Uterus (tissue), 3 donors: ENCODE measurements at regions not wholly inside any gene's neighbourhood (a gene's known extent, or its start where the extent isn't known, plus 50 kb on each side); places are given as distances from the start of the nearest gene placed in this dataset.
"Not testable (repeated sequence)": the region's sequence is repeated elsewhere in the genome, so short reads cannot be mapped to it uniquely, and the experiment has no call there.

Source experiments
- DNase-seq, 2 donors: peaks; one replicate each; pipeline ENCODE4 v3.0.0-alpha.2; 2019 to 2020
- H3K27ac ChIP-seq, 2 donors: fragments of 200-600 bp; sonication (generic); 1 replicate in 1 of 2; 2 replicates in 1 of 2; pipeline ENCODE4 v1.5.1; 2016 to 2018
- H3K27me3 ChIP-seq, 2 donors: fragments of 200-600 bp; sonication (generic); one replicate each; pipeline ENCODE4 v1.5.1; 2018 to 2019; ENCODE audit warnings: control low read depth in 1 of 2
- H3K36me3 ChIP-seq, 2 donors: fragments of 200-600 bp; sonication (generic); one replicate each; pipeline ENCODE4 v1.5.1; 2019; ENCODE audit warnings: control low read depth in 1 of 2
- H3K4me1 ChIP-seq, 2 donors: fragments of 200-600 bp; sonication (generic); one replicate each; pipeline ENCODE4 v1.5.1; 2018 to 2019; ENCODE audit warnings: control low read depth in 1 of 2
- H3K4me3 ChIP-seq, 2 donors: fragments of 200-600 bp; sonication (generic); 1 replicate in 1 of 2; 2 replicates in 1 of 2; pipeline ENCODE4 v1.5.1; 2018 to 2019; ENCODE audit warnings: mild to moderate bottlenecking in 1 of 2
- H3K9me3 ChIP-seq, 2 donors: fragments of 200-600 bp; sonication (generic); one replicate each; pipeline ENCODE4 v1.5.1; 2019; ENCODE audit warnings: control low read depth in 1 of 2
- POLR2A ChIP-seq, 2 donors: fragments of 450-650 bp; IDR thresholded peaks; one replicate each; pipeline ENCODE4 v1.6.1; 2016; ENCODE audit warnings: antibody characterized with exemption in 2 of 2, mild to moderate bottlenecking in 1 of 2, moderate library complexity in 1 of 2
- intact Hi-C: fragments of 100-400 bp; cut with DNase I; formaldehyde crosslinking; loops from one replicate; pipeline ENCODE4 v1.15.1; 2023; ENCODE audit warnings: low total_unique reads
- TF ChIP-seq, protein P1 (sequence below), 4 experiments: fragments of 200-600 bp in 2 of 4; fragments of 450-650 bp in 2 of 4; sonication (generic) in 2 of 4; IDR thresholded peaks; one replicate each; pipeline ENCODE4 v1.5.1; 2016 to 2019; ENCODE audit warnings: antibody characterized with exemption in 4 of 4, mild to moderate bottlenecking in 2 of 4, moderate library complexity in 1 of 4
- donor health status: DM: yes; HTN: yes; CAD: no.

DNA sequence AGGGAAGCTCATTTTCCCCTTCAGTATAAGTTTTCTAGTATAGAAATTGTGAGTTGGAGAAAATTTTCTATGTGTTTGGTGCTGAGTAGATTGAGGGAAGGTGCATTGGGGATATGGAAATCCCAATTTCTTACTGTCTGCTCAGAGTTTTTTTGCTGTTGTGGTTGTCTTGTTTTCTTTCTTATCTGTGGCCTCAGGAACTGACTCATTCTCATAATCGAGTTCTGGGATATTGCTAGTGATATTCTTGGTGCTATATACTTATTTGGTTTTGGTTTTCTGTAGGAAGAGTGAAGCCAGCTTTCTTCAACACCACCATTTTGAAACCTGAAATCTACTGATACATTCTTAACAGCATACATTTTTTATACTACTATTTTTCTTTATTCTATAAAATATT, 869.2 kb downstream of the DIPK2A start:
- no peak for DNase-seq

DNA sequence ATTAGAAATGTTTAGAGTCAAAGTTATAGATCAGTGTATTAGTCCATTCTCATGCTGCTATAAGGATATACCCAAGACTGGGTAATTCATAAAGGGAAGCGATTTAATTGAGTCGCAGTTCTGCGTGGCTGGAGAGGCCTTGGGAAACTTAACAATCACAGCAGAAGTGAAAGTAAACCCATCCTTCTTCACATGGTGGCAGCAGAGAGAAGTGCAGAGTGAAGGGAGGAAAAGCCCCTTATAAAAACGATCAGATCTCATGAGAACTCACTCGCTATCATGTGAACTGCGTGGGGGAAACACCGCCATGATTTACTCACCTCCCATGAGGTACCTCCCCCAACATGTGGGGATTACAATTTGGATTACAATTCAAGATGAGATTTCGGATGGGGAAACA, 871.5 kb downstream of the DIPK2A start:
- Histone ChIP-seq H3K27me3 (no peaks in the 10 kb centered on the region), H3K4me1 (no peaks in the 10 kb centered on the region), H3K9me3 (no peaks in the 10 kb centered on the region), H3K36me3 (no peaks in the 10 kb centered on the region), H3K27ac (no peak overlapping the region), H3K4me3 (no peak overlapping the region)
- TF ChIP-seq, protein P1, sequence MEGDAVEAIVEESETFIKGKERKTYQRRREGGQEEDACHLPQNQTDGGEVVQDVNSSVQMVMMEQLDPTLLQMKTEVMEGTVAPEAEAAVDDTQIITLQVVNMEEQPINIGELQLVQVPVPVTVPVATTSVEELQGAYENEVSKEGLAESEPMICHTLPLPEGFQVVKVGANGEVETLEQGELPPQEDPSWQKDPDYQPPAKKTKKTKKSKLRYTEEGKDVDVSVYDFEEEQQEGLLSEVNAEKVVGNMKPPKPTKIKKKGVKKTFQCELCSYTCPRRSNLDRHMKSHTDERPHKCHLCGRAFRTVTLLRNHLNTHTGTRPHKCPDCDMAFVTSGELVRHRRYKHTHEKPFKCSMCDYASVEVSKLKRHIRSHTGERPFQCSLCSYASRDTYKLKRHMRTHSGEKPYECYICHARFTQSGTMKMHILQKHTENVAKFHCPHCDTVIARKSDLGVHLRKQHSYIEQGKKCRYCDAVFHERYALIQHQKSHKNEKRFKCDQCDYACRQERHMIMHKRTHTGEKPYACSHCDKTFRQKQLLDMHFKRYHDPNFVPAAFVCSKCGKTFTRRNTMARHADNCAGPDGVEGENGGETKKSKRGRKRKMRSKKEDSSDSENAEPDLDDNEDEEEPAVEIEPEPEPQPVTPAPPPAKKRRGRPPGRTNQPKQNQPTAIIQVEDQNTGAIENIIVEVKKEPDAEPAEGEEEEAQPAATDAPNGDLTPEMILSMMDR (IDR thresholded peaks at IDR 0.05) = no peak
- no peak for TF ChIP-seq POLR2A (IDR thresholded peaks at IDR 0.05)
- DNase-seq = no peak
- intact Hi-C loops = no loop called here

More for the DNA sequence above, 869.2 kb downstream of the DIPK2A start:
- no peak overlapping the region for H3K4me3 ChIP-seq
- TF ChIP-seq POLR2A (IDR thresholded peaks at IDR 0.05) = no peak
- TF ChIP-seq, protein P1 (IDR thresholded peaks at IDR 0.05) = no peak
- H3K27me3 ChIP-seq = no peaks in the 10 kb centered on the region
- intact Hi-C loops = no loop called here
- H3K27ac ChIP-seq = no peak overlapping the region
- no peaks in the 10 kb centered on the region for H3K36me3 ChIP-seq
- H3K4me1 ChIP-seq = no peaks in the 10 kb centered on the region
- H3K9me3 ChIP-seq = no peaks in the 10 kb centered on the region

DNA sequence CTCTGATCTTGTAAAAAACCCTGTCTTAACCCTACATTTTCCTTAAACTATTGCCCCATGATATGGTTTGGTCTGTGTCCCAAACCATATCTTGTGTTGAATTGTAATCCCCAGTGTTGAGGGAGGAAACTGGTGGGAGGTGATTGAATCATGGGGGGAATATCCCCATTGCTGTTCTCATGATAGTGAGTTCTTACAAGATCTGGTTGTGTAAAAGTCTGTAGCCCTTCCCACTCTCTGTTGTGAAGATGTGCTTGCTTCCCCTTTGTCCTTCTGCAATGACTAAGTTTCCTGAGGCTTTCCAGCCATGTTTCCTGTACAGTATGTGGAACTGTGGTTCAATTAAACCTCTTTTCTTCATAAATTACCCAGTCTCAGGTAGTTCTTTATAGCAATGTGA, 881.4 kb downstream of the DIPK2A start:
- intact Hi-C loops = no loop called here
- no peak for DNase-seq
- Histone ChIP-seq H3K4me1 (no peaks in the 10 kb centered on the region), H3K4me3 (no peak overlapping the region), H3K27ac (no peak overlapping the region), H3K27me3 (no peaks in the 10 kb centered on the region), H3K36me3 (no peaks in the 10 kb centered on the region), H3K9me3 (no peaks in the 10 kb centered on the region)
- TF ChIP-seq, protein P1 (IDR thresholded peaks at IDR 0.05) = no peak
- TF ChIP-seq POLR2A (IDR thresholded peaks at IDR 0.05) = no peak

DNA sequence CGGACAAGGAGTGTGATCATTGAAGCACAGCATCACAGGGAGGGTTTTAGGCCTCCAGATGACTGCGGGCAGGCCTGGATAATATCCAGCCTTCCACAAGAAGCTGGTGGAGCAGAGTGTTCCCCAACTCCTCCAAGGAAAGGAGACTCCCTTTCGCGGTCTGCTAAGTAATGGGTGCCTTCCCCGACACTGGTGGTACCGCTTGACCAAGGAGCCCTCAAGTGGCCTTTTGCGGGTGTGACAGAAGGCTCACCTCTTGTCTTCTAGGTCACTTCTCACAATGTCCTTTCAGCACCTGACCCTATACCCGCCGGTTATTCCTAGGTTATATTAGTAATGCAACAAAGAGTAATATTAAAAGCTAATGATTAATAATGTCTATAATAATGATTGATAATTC, 882.4 kb downstream of the DIPK2A start:
- intact Hi-C loops, DNase-seq, H3K36me3 ChIP-seq, H3K4me1 ChIP-seq, H3K27ac ChIP-seq, H3K9me3 ChIP-seq, H3K27me3 ChIP-seq, H3K4me3 ChIP-seq: not testable (repeated sequence)

DNA sequence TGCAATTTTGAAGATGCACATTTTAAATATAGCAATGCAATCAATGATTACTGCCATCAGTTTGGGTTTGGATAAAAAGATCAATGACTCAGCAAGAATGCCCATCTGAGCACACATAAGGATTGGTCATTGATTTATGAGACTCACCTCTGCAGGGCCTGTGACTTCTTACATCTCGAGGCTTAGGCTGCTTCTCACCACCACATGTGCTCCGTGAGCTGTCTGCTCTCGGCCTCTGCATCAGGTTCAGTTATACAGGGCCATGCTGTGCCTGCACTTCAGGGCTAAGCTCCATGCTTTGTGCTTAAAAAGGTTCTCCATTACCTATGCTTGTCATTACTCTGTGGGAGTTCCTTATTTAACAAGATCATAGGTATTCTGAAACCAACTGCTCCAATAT, 887.5 kb downstream of the DIPK2A start:
- TF ChIP-seq POLR2A (IDR thresholded peaks at IDR 0.05) = no peak
- TF ChIP-seq, protein P1 (IDR thresholded peaks at IDR 0.05) = no peak
- H3K27ac ChIP-seq = no peak overlapping the region
- no peak for DNase-seq
- H3K36me3 ChIP-seq = no peaks in the 10 kb centered on the region
- intact Hi-C loops = no loop called here
- no peaks in the 10 kb centered on the region for H3K27me3 ChIP-seq
- no peak overlapping the region for H3K4me3 ChIP-seq
- no peaks in the 10 kb centered on the region for H3K4me1 ChIP-seq
- no peaks in the 10 kb centered on the region for H3K9me3 ChIP-seq

DNA sequence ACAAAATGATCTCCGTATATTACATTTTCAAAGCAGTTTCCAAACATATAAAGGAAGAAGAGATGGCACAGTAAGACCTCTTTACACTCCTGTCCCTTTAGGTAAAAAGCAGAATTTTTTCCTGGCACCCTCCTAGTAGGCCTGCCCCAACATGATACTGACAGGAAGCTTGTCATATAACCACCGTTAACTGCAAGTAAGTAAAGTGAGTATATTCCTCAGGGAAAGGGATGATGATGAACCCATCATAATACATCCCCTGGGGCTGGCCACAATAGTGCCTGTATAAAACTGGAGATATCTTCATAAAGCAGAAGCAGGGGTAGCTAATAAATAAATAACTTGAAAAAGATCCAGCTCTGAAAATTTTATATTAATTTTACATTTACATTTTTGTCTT, 893.0 kb downstream of the DIPK2A start:
- DNase-seq = no peak
- Histone ChIP-seq H3K36me3 (no peaks in the 10 kb centered on the region), H3K27me3 (no peaks in the 10 kb centered on the region), H3K27ac (no peak overlapping the region), H3K4me1 (no peaks in the 10 kb centered on the region), H3K4me3 (no peak overlapping the region), H3K9me3 (no peaks in the 10 kb centered on the region)
- intact Hi-C loops = no loop called here
- TF ChIP-seq, protein P1 (IDR thresholded peaks at IDR 0.05) = no peak
- TF ChIP-seq POLR2A (IDR thresholded peaks at IDR 0.05) = no peak
